AG04449 (cell line): ENCODE measurements at regions not wholly inside any gene's neighbourhood (a gene's known extent, or its start where the extent isn't known, plus 50 kb on each side); places are given as distances from the start of the nearest gene placed in this dataset.

Experiments used
- CTCF ChIA-PET: fragments of 350-600 bp; formaldehyde crosslinking; extraction: SDS; loops from one replicate; lab custom pipeline; 2021; ENCODE audit warnings: antibody characterized with exemption; lab: Yijun Ruan, JAX
- POLR2A ChIA-PET: fragments of 400-600, 350-600 bp; formaldehyde crosslinking; extraction: SDS; loops from one replicate; lab custom pipeline; 2020; ENCODE audit warnings: antibody characterized with exemption, inconsistent platforms; lab: Yijun Ruan, JAX
- DNase-seq: peaks from one replicate; pipeline ENCODE4 v3.0.0-alpha.2; 2010; ENCODE audit warnings: low read depth, low spot score
- H3K4me3 ChIP-seq: 2 replicates; pipeline ENCODE4 v1.5.1; 2011; ENCODE audit warnings: low read depth, mild to moderate bottlenecking, control low read depth, low read length
- CTCF ChIP-seq: IDR thresholded peaks from one replicate; pipeline ENCODE4 v1.5.1; 2011; ENCODE audit warnings: mild to moderate bottlenecking, moderate library complexity, low read length, control low read depth, inconsistent platforms; ENCODE audit not compliant: insufficient read depth; ENCODE audit errors: missing control alignments

- POLR2A ChIA-PET, result no interaction called here
- CTCF ChIA-PET, result no interaction called here
- no peak for TF ChIP-seq CTCF
- no peak for DNase-seq
- H3K4me3 ChIP-seq, result no peak overlapping the region
Observed at GRCh38 chr11:115092516-115092915, 411.7 kb downstream of the CADM1 start.

GRCh38 chr11:115097796-115098408 is 406.3 kb downstream of the CADM1 start:
- CTCF ChIA-PET, result interaction anchor here (1.5 kb wide), 1 partner anchor 11 kb away, joined by 3 read pairs; no protein-coding TSS in a partner anchor
- POLR2A ChIA-PET, result no interaction called here
- H3K4me3 ChIP-seq, result no peak overlapping the region
- TF ChIP-seq CTCF, result no peak
- DNase-seq, result no peak

- TF ChIP-seq CTCF, result no peak
- no peak for DNase-seq
- ChIA-PET CTCF (no interaction called here), POLR2A (no interaction called here)
- no peak overlapping the region for H3K4me3 ChIP-seq
Observed at GRCh38 chr11:115100706-115101105, 403.5 kb downstream of the CADM1 start.

- no peak for TF ChIP-seq CTCF
- H3K4me3 ChIP-seq, result no peak overlapping the region
- ChIA-PET POLR2A (no interaction called here), CTCF (no interaction called here)
- no peak for DNase-seq
Observed at GRCh38 chr11:115103921-115104320, 400.3 kb downstream of the CADM1 start.

GRCh38 chr11:115104851-115105453 is 399.3 kb downstream of the CADM1 start:
- POLR2A ChIA-PET, result no interaction called here
- DNase-seq, result no peak
- CTCF ChIA-PET, result no interaction called here

GRCh38 chr11:115111066-115111465 is 393.1 kb downstream of the CADM1 start:
- POLR2A ChIA-PET, result no interaction called here
- no peak overlapping the region for H3K4me3 ChIP-seq
- CTCF ChIA-PET, result no interaction called here
- TF ChIP-seq CTCF, result no peak
- DNase-seq, result no peak

More at GRCh38 chr11:115104851-115105453, 399.3 kb downstream of the CADM1 start:
- H3K4me3 ChIP-seq, result no peak overlapping the region
- no peak for TF ChIP-seq CTCF
